ENCODE measurements at regions not wholly inside any gene's neighbourhood (a gene's known extent, or its start where the extent isn't known, plus 50 kb on each side); places are given as distances from the start of the nearest gene placed in this dataset.

DNA sequence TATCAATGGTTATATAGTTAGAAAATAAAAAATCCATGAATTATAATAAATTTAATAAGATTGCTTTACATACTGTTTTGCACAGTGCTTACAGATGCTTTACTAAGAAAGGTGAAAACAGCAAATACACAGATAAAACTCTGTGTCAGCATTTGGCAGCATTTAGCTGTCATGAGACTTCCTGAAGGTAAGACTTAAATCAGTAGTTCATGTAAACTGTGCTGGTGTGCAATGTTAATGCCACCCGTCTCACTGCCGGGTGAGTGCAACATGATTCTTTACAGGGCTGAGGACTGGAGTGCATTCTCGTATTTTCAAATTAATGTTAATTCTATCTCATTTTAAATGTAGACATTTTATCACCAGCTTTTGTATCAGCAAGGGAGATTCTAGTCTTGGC is 326.2 kb upstream of the POT1 start:
- H3K27me3 Mint-ChIP-seq (ENCODE audit: low read depth) = no peaks in the 10 kb centered on the region
- intact Hi-C loops (cut with micrococcal nuclease) = no loop called here
- no peaks in the 10 kb centered on the region for H3K9me3 Mint-ChIP-seq
- no peak overlapping the region for H3K4me3 Mint-ChIP-seq
- no peak for DNase-seq
- no peaks in the 10 kb centered on the region for H3K36me3 Mint-ChIP-seq (ENCODE audit: low read depth)
- no peak overlapping the region for H3K27ac Mint-ChIP-seq
- CTCF ChIA-PET = no interaction called here
- no peaks in the 10 kb centered on the region for H3K4me1 Mint-ChIP-seq (ENCODE audit: low read depth)

GRCh38 chr7:125254566-125254965 is 324.9 kb upstream of the POT1 start:
- CTCF ChIA-PET = no interaction called here
- Mint-ChIP-seq H3K27ac (no peak overlapping the region), H3K4me1 (ENCODE audit: low read depth) (no peaks in the 10 kb centered on the region), H3K36me3 (ENCODE audit: low read depth) (no peaks in the 10 kb centered on the region), H3K27me3 (ENCODE audit: low read depth) (no peaks in the 10 kb centered on the region), H3K9me3 (no peaks in the 10 kb centered on the region), H3K4me3 (no peak overlapping the region)
- DNase-seq = no peak
- intact Hi-C loops (cut with micrococcal nuclease) = no loop called here

- CTCF ChIA-PET = no interaction called here
- Mint-ChIP-seq H3K27ac (no peak overlapping the region), H3K9me3 (no peaks in the 10 kb centered on the region), H3K4me1 (ENCODE audit: low read depth) (no peaks in the 10 kb centered on the region), H3K36me3 (ENCODE audit: low read depth) (no peaks in the 10 kb centered on the region), H3K27me3 (ENCODE audit: low read depth) (no peaks in the 10 kb centered on the region), H3K4me3 (no peak overlapping the region)
- no peak for DNase-seq
- intact Hi-C loops (cut with micrococcal nuclease) = no loop called here
Observed at GRCh38 chr7:125253452-125254190, 324.0 kb upstream of the POT1 start.

- intact Hi-C loops (cut with micrococcal nuclease) = no loop called here
- Mint-ChIP-seq H3K27ac (no peak overlapping the region), H3K4me3 (no peak overlapping the region), H3K36me3 (ENCODE audit: low read depth) (no peaks in the 10 kb centered on the region), H3K4me1 (ENCODE audit: low read depth) (no peaks in the 10 kb centered on the region), H3K9me3 (peaks cover 3% of the 10 kb centered on the region), H3K27me3 (ENCODE audit: low read depth) (no peaks in the 10 kb centered on the region)
- DNase-seq = no peak
- CTCF ChIA-PET = no interaction called here
Observed at GRCh38 chr7:125247514-125248098, 318.0 kb upstream of the POT1 start.

DNA sequence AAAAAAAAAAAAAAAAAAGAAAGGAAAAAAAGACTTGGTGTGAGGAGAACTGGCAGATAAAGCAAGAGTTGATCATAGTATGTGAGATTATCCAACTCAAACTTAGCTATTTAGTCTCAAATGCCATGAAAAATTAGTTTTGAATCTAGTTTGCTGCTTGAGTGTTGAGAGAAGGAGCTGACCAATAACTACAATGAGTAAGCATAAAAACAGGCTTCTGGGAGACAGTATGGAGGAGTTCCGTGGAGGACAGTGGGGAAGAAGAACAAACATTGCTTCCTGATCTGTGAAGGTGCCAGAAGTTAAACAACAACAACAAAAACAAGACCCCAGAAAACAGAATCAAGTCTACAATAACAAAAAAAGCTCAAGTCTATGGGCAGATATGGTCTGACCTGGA is 317.1 kb upstream of the POT1 start:
- Mint-ChIP-seq H3K4me3 (no peak overlapping the region), H3K27me3 (ENCODE audit: low read depth) (no peaks in the 10 kb centered on the region), H3K4me1 (ENCODE audit: low read depth) (no peaks in the 10 kb centered on the region), H3K36me3 (ENCODE audit: low read depth) (no peaks in the 10 kb centered on the region), H3K27ac (no peak overlapping the region), H3K9me3 (peaks cover 3% of the 10 kb centered on the region)
- CTCF ChIA-PET = no interaction called here
- intact Hi-C loops (cut with micrococcal nuclease) = no loop called here
- DNase-seq = no peak

DNA sequence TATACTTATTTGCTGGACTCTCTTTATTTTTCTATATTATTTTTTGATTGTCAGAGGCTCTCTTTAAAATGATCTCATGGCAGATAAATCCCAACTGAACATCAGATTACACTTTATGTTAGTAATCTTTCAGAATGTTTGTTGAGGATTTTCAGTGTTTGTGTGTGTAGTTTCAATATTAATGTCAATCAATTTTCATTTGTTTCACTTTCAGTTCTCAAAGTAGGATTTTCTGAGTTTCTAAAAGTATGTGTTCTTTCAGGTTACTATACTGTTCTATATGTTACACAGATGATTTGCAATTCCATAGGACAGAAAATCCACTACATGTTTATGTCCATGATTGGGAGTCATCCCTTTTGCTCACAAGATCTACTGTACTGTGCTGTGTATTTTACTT is 311.9 kb upstream of the POT1 start:
- no peak for DNase-seq
- Mint-ChIP-seq H3K4me1 (ENCODE audit: low read depth) (no peaks in the 10 kb centered on the region), H3K27ac (no peak overlapping the region), H3K9me3 (peaks cover 3% of the 10 kb centered on the region), H3K36me3 (ENCODE audit: low read depth) (no peaks in the 10 kb centered on the region), H3K4me3 (no peak overlapping the region), H3K27me3 (ENCODE audit: low read depth) (no peaks in the 10 kb centered on the region)
- CTCF ChIA-PET = no interaction called here
- intact Hi-C loops (cut with micrococcal nuclease) = no loop called here

GRCh38 chr7:125222596-125222995 is 293.0 kb upstream of the POT1 start:
- H3K9me3 Mint-ChIP-seq = peaks cover 9% of the 10 kb centered on the region
- H3K4me3 Mint-ChIP-seq = no peak overlapping the region
- CTCF ChIA-PET = no interaction called here
- no peaks in the 10 kb centered on the region for H3K27me3 Mint-ChIP-seq (ENCODE audit: low read depth)
- H3K4me1 Mint-ChIP-seq (ENCODE audit: low read depth) = no peaks in the 10 kb centered on the region
- intact Hi-C loops (cut with micrococcal nuclease) = no loop called here
- no peak overlapping the region for H3K27ac Mint-ChIP-seq
- no peak for DNase-seq
- H3K36me3 Mint-ChIP-seq (ENCODE audit: low read depth) = no peaks in the 10 kb centered on the region

DNA sequence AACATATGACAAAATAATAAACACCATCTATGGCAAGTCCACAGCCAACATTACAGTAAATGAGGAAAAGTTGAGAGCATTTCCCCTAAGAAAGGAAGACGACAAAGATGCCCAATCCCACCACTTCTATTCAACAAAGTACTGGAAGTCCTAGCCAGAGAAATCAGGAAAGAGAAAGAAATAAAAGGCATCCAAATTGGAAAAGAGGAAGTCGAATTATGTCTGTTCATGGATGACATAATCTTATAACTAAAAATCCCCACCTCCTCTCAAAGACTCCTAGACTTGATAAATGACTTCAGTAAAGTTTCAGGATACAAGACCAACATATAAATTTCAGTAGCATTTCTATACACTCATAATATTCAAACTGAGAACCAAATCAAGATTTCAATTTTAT is 288.5 kb upstream of the POT1 start:
- no peak overlapping the region for H3K4me3 Mint-ChIP-seq
- no peak for DNase-seq
- H3K9me3 Mint-ChIP-seq = peaks cover 15% of the 10 kb centered on the region
- no peaks in the 10 kb centered on the region for H3K4me1 Mint-ChIP-seq (ENCODE audit: low read depth)
- no peaks in the 10 kb centered on the region for H3K36me3 Mint-ChIP-seq (ENCODE audit: low read depth)
- no peak overlapping the region for H3K27ac Mint-ChIP-seq
- CTCF ChIA-PET = no interaction called here
- intact Hi-C loops (cut with micrococcal nuclease) = no loop called here
- H3K27me3 Mint-ChIP-seq (ENCODE audit: low read depth) = no peaks in the 10 kb centered on the region

GRCh38 chr7:125201002-125201401 is 271.4 kb upstream of the POT1 start:
- Mint-ChIP-seq H3K9me3 (no peaks in the 10 kb centered on the region), H3K4me3 (no peak overlapping the region), H3K27me3 (ENCODE audit: low read depth) (no peaks in the 10 kb centered on the region), H3K36me3 (ENCODE audit: low read depth) (no peaks in the 10 kb centered on the region), H3K4me1 (ENCODE audit: low read depth) (no peaks in the 10 kb centered on the region), H3K27ac (no peak overlapping the region)
- DNase-seq = no peak
- intact Hi-C loops (cut with micrococcal nuclease) = no loop called here
- CTCF ChIA-PET = no interaction called here

DNA sequence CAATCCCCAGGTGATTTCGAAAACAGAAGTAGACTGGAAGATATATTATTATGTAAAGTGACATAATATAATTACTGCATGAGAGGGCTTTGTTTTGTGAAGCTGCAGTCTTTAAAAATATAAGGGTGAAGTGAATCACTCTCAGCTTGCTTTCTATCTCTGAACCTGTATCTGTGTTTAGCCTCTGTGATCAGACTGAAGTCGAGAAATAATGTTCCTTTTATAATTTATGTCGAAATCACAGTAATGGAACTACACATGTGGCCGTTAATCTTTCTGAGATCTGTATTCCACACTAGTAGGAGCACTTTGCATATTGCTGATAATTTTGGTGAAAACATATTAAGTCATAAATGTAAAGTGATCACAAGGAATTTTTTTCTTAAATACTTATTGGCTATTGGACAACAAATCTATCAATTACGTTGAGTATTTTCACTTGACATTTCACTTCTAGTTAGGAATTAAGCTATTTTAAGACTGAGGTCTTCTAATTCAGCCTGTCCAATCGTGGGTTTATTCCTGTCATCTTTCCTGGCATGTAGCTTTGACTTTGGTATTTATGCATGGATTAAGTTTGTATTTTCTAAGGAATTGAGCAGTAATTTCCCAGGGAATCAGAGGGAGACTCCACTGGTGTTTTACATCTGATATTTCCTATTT is 268.2 kb upstream of the POT1 start:
- intact Hi-C loops (cut with micrococcal nuclease) = no loop called here
- H3K4me3 Mint-ChIP-seq = no peak overlapping the region
- peaks cover 5% of the 10 kb centered on the region for H3K9me3 Mint-ChIP-seq
- no peak overlapping the region for H3K27ac Mint-ChIP-seq
- no peaks in the 10 kb centered on the region for H3K36me3 Mint-ChIP-seq (ENCODE audit: low read depth)
- DNase-seq = no peak
- CTCF ChIA-PET = no interaction called here
- no peaks in the 10 kb centered on the region for H3K4me1 Mint-ChIP-seq (ENCODE audit: low read depth)
- H3K27me3 Mint-ChIP-seq (ENCODE audit: low read depth) = no peaks in the 10 kb centered on the region

GRCh38 chr7:125195156-125195555 is 265.5 kb upstream of the POT1 start:
- no peaks in the 10 kb centered on the region for H3K4me1 Mint-ChIP-seq (ENCODE audit: low read depth)
- no peak overlapping the region for H3K4me3 Mint-ChIP-seq
- intact Hi-C loops (cut with micrococcal nuclease) = no loop called here
- H3K27me3 Mint-ChIP-seq (ENCODE audit: low read depth) = no peaks in the 10 kb centered on the region
- H3K27ac Mint-ChIP-seq = no peak overlapping the region
- no peaks in the 10 kb centered on the region for H3K36me3 Mint-ChIP-seq (ENCODE audit: low read depth)
- CTCF ChIA-PET = no interaction called here
- H3K9me3 Mint-ChIP-seq = peaks cover 16% of the 10 kb centered on the region
- no peak for DNase-seq

- Mint-ChIP-seq H3K27me3 (ENCODE audit: low read depth) (no peaks in the 10 kb centered on the region), H3K9me3 (peaks cover 16% of the 10 kb centered on the region), H3K27ac (no peak overlapping the region), H3K4me3 (no peak overlapping the region), H3K4me1 (ENCODE audit: low read depth) (no peaks in the 10 kb centered on the region), H3K36me3 (ENCODE audit: low read depth) (no peaks in the 10 kb centered on the region)
- no peak for DNase-seq
- intact Hi-C loops (cut with micrococcal nuclease) = no loop called here
- CTCF ChIA-PET = no interaction called here
Observed at GRCh38 chr7:125193263-125193662, 263.6 kb upstream of the POT1 start.

- H3K4me3 Mint-ChIP-seq = no peak overlapping the region
- no peaks in the 10 kb centered on the region for H3K4me1 Mint-ChIP-seq (ENCODE audit: low read depth)
- no peak overlapping the region for H3K27ac Mint-ChIP-seq
- no peak for DNase-seq
- CTCF ChIA-PET = no interaction called here
- intact Hi-C loops (cut with micrococcal nuclease) = no loop called here
- no peaks in the 10 kb centered on the region for H3K27me3 Mint-ChIP-seq (ENCODE audit: low read depth)
- no peaks in the 10 kb centered on the region for H3K36me3 Mint-ChIP-seq (ENCODE audit: low read depth)
- no peaks in the 10 kb centered on the region for H3K9me3 Mint-ChIP-seq
Observed at GRCh38 chr7:125184801-125185200, 255.2 kb upstream of the POT1 start.

All from activated naive CD4-positive, alpha-beta T cell treated with anti-CD3 and anti-CD28 coated beads for 36 hours (primary cell).